GM19023 (cell line): ENCODE measurements at regions not wholly inside any gene's neighbourhood (a gene's known extent, or its start where the extent isn't known, plus 50 kb on each side); places are given as distances from the start of the nearest gene placed in this dataset.
"Not testable (repeated sequence)": the region's sequence is repeated elsewhere in the genome, so short reads cannot be mapped to it uniquely, and the experiment has no call there.

Experiments
- ATAC-seq: cut with Tn5 transposase; IDR thresholded peaks from one replicate; pipeline ENCODE4 v1.9.1; 2021; ENCODE audit warnings: mild to moderate bottlenecking, moderate library complexity; ENCODE audit not compliant: unreplicated experiment

DNA sequence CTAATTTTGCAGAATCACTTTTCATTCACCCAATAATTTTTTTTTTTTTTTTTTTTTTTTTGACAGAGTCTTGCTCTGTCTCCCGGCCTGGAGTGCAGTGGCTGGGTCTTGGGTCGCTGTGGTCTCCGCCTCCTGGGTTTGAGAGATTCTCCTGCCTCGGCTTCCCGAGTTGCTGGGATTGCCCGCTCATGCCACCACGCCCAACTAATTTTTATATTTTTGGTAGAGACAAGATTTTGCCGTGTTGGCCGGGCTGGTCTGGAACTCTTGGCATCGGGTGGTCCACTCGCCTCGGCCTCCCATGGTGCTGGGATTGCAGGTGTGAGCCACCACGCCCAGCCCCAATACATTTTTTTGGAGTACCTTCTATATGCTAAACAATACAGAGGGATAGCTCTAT, 1120.0 kb upstream of the ATXN8OS start:
- ATAC-seq, result no peak

DNA sequence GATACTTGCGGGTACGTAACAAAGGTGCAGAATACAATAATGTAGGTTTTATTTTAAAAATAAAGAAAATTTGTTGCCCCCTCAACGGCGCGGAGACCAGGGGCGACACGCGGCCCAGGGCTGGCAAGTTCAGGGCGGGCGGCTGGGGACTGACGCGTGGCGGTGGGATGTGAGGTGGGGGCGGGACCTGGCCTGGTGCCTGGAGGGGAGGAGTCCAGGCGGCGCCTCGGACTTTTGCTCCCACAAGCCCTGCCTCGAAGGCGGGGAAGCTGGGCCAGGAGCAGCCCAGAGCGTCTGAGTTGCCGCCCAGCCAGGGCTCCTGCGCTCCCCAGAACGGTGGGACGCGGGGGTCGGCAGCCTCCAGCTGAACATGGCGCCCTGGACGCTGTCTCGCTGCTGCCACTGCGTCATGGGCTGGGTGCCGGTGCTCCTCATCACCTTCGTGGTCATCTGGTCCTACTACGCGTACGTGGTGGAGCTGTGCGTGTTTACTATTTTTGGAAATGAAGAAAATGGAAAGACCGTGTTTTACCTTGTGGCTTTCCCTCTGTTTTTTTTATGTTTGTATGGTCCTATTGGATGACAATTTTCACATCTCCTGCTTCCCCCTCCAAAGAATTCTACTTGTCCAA, 1122.8 kb upstream of the ATXN8OS start:
- ATAC-seq, result no peak

- no peak for ATAC-seq
These were observed 1124.5 kb upstream of the ATXN8OS start for GRCh38 chr13:68982961-68983619.

DNA sequence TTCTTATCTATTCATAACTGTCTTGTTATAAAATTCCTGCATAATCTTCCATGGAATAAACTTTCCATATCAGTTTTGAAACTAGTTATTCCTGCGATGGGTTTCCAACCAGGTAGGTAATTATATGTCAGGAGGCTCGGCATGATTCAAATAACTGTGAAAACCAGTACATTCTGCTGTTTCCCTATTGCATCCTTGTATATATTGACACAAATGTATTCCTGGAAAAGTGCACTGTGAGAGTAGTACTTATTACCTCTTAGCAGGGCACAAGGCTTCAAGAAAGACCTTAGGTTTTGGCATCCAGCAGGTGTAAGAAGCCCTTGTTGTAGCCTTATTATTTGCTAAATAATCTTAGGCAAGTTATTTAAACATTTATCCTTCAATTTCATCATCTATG, 1131.3 kb upstream of the ATXN8OS start:
- ATAC-seq, result no peak

- ATAC-seq, result no peak
These were observed 1137.1 kb upstream of the ATXN8OS start for GRCh38 chr13:68970532-68970931.

DNA sequence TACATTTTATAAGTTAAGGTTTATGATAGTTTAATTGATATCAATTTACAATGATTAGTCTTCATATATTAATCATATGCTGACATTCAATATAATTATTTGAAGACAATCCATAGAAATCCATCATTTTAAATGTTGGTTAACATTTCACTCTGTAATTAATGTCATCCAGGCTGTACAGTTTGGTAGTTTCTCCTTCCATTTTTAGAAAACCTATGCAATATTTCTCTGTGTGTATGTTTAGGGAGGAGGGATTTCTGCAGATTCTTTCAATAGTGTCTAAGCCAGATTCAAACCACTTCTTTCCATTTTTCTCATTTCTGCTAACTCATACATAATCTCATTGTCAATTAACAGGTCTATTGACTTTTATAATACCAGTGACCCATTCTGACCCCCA, 1159.0 kb upstream of the ATXN8OS start:
- ATAC-seq, result no peak

DNA sequence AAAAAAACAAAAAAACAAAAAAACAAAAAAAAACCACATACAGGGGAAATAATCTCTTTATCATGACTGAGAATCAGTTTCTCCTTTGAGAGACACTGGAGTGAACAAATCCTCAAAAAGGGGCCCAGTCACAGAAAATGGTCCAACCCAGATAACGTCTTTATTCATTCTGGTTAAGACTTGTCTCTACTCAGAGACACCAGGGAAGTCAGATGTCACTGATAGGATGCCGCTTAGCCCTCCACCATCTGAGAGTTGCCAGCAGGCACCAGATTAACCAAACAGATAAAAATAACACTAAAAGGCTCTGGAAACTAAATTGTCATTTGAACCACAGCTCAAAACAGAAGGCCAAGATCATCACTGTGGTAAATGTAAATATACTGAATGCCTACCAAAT, 1163.4 kb upstream of the ATXN8OS start:
- no peak for ATAC-seq

GRCh38 chr13:68940049-68940448, 1167.6 kb upstream of the ATXN8OS start:
- no peak for ATAC-seq

GRCh38 chr13:68938639-68939038, 1169.0 kb upstream of the ATXN8OS start:
- ATAC-seq, result no peak

- ATAC-seq, result no peak
These were observed 1178.4 kb upstream of the ATXN8OS start for GRCh38 chr13:68929075-68929745.

GRCh38 chr13:68927387-68928026, 1180.1 kb upstream of the ATXN8OS start:
- ATAC-seq, result no peak

DNA sequence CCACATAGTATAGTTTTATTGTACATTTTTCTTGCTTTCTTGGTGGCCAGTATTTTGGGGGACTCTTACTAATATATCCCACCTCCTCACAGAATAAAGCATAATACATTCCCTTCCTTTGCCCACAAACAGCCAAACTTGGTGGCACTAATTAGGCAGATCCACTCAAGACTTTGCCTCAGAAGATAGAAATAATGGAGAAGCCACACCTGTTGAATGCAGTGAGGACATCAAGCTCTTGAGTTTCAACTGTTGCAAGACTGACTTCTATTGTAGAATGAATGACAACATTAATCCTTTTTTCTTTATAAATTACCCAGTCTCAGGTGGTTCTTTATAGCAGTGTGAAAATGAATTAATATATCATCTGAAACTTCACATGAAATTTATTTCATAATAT, 1183.6 kb upstream of the ATXN8OS start:
- ATAC-seq, result no peak

- ATAC-seq, result no peak
These were observed 1198.7 kb upstream of the ATXN8OS start for GRCh38 chr13:68908879-68909278.

- ATAC-seq, result no peak
These were observed 1202.4 kb upstream of the ATXN8OS start for GRCh38 chr13:68905186-68905585.

GRCh38 chr13:68897331-68897928, 1210.2 kb upstream of the ATXN8OS start:
- no peak for ATAC-seq

GRCh38 chr13:68895696-68896095, 1211.9 kb upstream of the ATXN8OS start:
- ATAC-seq, result no peak

DNA sequence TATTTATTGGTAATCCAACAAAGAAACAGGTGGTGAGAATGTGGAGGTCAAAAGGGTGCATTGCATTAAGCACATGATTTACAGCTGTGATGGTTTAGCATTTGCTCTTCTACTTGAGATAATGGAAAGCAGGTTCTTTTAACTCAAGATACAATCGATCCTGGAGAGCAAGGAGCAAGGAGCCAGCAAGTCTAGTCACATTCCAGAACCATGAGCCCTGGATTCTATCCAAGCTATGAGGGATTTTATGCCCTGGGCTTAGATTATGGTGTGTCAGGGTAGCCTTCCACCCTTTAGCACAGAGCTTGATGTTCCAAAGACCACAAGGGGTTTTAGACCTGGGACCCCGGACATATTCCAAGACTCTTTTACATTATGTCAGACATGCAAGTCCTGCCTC, 1213.9 kb upstream of the ATXN8OS start:
- ATAC-seq, result not testable (repeated sequence)

GRCh38 chr13:68892596-68892995, 1215.0 kb upstream of the ATXN8OS start:
- ATAC-seq, result not testable (repeated sequence)

DNA sequence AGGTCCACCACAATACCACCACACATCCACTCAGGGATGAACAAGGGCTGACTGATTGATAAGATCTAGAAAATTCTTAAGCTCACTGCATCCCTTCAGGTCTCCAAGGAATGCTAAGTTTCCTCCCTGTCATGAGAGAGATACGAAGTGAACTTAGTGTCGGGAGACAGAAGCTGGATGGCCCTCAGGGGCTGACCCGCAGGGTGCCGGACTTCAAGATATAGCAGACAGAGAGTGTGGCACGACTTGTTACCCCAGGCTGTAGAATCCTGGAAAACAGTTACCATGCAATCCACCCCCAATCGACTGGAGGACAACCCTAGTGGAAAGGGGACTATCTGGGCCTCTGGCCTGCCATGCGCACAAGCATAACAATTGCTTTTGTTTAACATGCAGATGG, 1217.5 kb upstream of the ATXN8OS start:
- ATAC-seq, result not testable (repeated sequence)

DNA sequence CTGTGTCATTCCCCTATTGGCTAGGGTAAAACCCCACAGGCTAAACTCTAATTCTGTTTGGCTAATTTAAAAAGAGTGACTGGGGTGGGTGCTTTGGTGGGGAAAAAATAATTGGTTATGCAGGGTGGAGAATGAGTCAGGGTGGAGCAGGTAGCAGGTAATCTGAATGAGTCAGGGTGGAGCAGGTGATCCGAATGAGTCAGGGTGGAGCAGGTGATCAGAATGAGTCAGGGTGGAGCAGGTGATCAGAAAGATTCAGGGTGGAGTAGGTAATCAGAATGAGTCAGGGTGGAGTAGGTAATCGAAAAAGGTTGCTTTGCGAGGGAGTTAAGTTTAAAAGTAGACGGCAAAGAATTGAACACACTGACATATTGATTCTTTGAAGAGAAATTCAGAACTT, 1218.8 kb upstream of the ATXN8OS start:
- no peak for ATAC-seq

DNA sequence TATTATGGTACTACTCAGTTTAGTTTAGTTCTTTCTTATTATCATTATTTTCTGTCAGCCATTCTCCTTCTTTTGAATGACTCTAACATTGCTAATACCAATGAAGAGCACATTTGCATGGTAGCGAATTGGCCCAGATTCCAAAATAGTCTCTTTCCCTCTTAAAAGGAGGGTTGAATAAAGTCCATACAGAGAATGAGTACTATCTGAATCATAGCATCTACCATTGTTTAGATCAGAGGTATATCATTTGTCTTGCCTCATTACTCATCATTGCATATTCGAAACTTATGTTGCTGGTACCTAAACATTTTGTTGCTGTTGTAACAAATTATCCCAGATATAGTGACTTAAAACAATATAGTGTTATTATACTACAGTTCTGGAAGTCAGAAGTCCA, 1235.3 kb upstream of the ATXN8OS start:
- ATAC-seq, result no peak
